IMR-90 (cell line): ENCODE measurements at regions not wholly inside any gene's neighbourhood (a gene's known extent, or its start where the extent isn't known, plus 50 kb on each side); places are given as distances from the start of the nearest gene placed in this dataset.
"Not testable (repeated sequence)": the region's sequence is repeated elsewhere in the genome, so short reads cannot be mapped to it uniquely, and the experiment has no call there.

Source experiments
- ATAC-seq: fragments of 200-7000 bp; cut with Tn5 transposase; 2 replicates; pipeline ENCODE4 v1.9.1; 2020; ENCODE audit warnings: low read depth, mild to moderate bottlenecking, moderate library complexity
- BruUV-seq: library from RNA; stranded (reverse); fragments of 400-500 nt; replicated peaks from 2 replicates; lab custom pipeline; 2021; lab: Mats Ljungman, UMichigan
- CTCF ChIA-PET: fragments of 300-600 bp; formaldehyde crosslinking; extraction: SDS; loops from one replicate; lab custom pipeline; 2021; ENCODE audit warnings: antibody characterized with exemption; lab: Yijun Ruan, JAX
- POLR2A ChIA-PET: fragments of 300-600 bp; sonication (Branson Sonifier 250); formaldehyde crosslinking; loops from one replicate; lab custom pipeline; 2022; ENCODE audit warnings: antibody characterized with exemption; ENCODE audit not compliant: unreplicated experiment; lab: Charles Lee
- DNase-seq: peaks from one replicate; pipeline ENCODE4 v3.0.0; 2013
- H2AFZ ChIP-seq: replicated peaks from 2 replicates; pipeline ENCODE3; 2013; ENCODE audit warnings: low read length, mild to moderate bottlenecking; ENCODE audit not compliant: poor library complexity
- H2AK5ac ChIP-seq: 2 replicates; pipeline ENCODE4 v1.6.1; 2013; ENCODE audit warnings: low read depth, low read length, inconsistent platforms
- H2AK9ac ChIP-seq: replicated peaks from 2 replicates; pipeline ENCODE3; 2013; ENCODE audit warnings: mild to moderate bottlenecking, low read depth, low read length, moderate library complexity; ENCODE audit not compliant: poor library complexity
- H2BK120ac ChIP-seq: 2 replicates; pipeline ENCODE4 v1.6.1; 2013; ENCODE audit warnings: low read depth, low read length, inconsistent platforms
- H2BK15ac ChIP-seq: 3 replicates; pipeline ENCODE4 v1.6.1; 2013; ENCODE audit warnings: low read depth, low read length, inconsistent platforms
- H2BK20ac ChIP-seq: 2 replicates; pipeline ENCODE4 v1.6.1; 2013; ENCODE audit warnings: low read depth, mild to moderate bottlenecking, inconsistent platforms, low read length, moderate library complexity
- H2BK5ac ChIP-seq: 2 replicates; pipeline ENCODE4 v1.6.1; 2013; ENCODE audit warnings: mild to moderate bottlenecking, low read depth, low read length, inconsistent platforms; ENCODE audit not compliant: poor library complexity, severe bottlenecking
- H3K14ac ChIP-seq: replicated peaks from 2 replicates; pipeline ENCODE4 v1.6.1; 2013; ENCODE audit warnings: low read depth, low read length, inconsistent platforms
- H3K18ac ChIP-seq: 2 replicates; pipeline ENCODE4 v1.6.1; 2013; ENCODE audit warnings: low read depth, low read length, control low read depth
- H3K23ac ChIP-seq: 2 replicates; pipeline ENCODE4 v1.6.1; 2013; ENCODE audit warnings: low read depth, low read length, inconsistent platforms
- H3K27ac ChIP-seq: 2 replicates; pipeline ENCODE4 v1.5.1; 2013; ENCODE audit warnings: mild to moderate bottlenecking, control low read depth, low read length; ENCODE audit not compliant: insufficient read depth
- H3K27me3 ChIP-seq: 2 replicates; pipeline ENCODE4 v1.6.1; 2013; ENCODE audit warnings: low read length; ENCODE audit not compliant: control insufficient read depth, insufficient read depth
- H3K36me3 ChIP-seq: 2 replicates; pipeline ENCODE4 v1.6.1; 2013; ENCODE audit warnings: low read length, mixed read lengths; ENCODE audit not compliant: control insufficient read depth, insufficient read depth
- H3K4ac ChIP-seq: 2 replicates; pipeline ENCODE4 v1.6.1; 2013; ENCODE audit warnings: low read depth, low read length, inconsistent platforms
- H3K4me1 ChIP-seq: 2 replicates; pipeline ENCODE4 v1.6.1; 2013; ENCODE audit warnings: low read length, mixed read lengths; ENCODE audit not compliant: control insufficient read depth, insufficient read depth
- H3K4me2 ChIP-seq: 2 replicates; pipeline ENCODE4 v1.6.1; 2013; ENCODE audit warnings: low read depth, mild to moderate bottlenecking, control low read depth, low read length, moderate library complexity
- H3K4me3 ChIP-seq: 2 replicates; pipeline ENCODE4 v1.5.1; 2013; ENCODE audit warnings: low read depth, mild to moderate bottlenecking, control low read depth, low read length, moderate library complexity; ENCODE audit not compliant: insufficient read depth
- H3K56ac ChIP-seq: 2 replicates; pipeline ENCODE4 v1.6.1; 2013; ENCODE audit warnings: low read length, inconsistent platforms; ENCODE audit not compliant: insufficient read depth; ENCODE audit errors: extremely low read depth
- H3K79me1 ChIP-seq, 2 experiments: 2 replicates each; pipeline ENCODE4 v1.6.1; 2013; ENCODE audit warnings: low read length in 2 of 2, inconsistent platforms in 1 of 2, low read depth in 1 of 2
- H3K9ac ChIP-seq: 2 replicates; pipeline ENCODE4 v1.6.1; 2013; ENCODE audit warnings: low read depth, low read length, control low read depth
- H3K9me1 ChIP-seq: 2 replicates; pipeline ENCODE4 v1.6.1; 2013; ENCODE audit warnings: low read length, inconsistent platforms; ENCODE audit not compliant: insufficient read depth
- H3K9me3 ChIP-seq: 2 replicates; pipeline ENCODE4 v1.6.1; 2013; ENCODE audit warnings: low read length; ENCODE audit not compliant: control insufficient read depth, insufficient read depth
- H4K20me1 ChIP-seq: 2 replicates; pipeline ENCODE4 v1.6.1; 2013; ENCODE audit warnings: low read length, inconsistent platforms; ENCODE audit not compliant: insufficient read depth
- H4K5ac ChIP-seq: 2 replicates; pipeline ENCODE4 v1.6.1; 2013; ENCODE audit warnings: mild to moderate bottlenecking, low read depth, low read length, control low read depth
- H4K8ac ChIP-seq, 2 experiments: 2 replicates each; pipeline ENCODE4 v1.6.1; 2013; ENCODE audit warnings: low read depth in 2 of 2, low read length in 2 of 2, control low read depth in 1 of 2, inconsistent platforms in 1 of 2
- H4K91ac ChIP-seq: 2 replicates; pipeline ENCODE4 v1.6.1; 2013; ENCODE audit warnings: low read depth, low read length, inconsistent platforms; ENCODE audit not compliant: insufficient read depth
- BHLHE40 ChIP-seq: fragments of 150-350 bp; IDR thresholded peaks from 2 replicates; pipeline ENCODE4 v1.6.1; 2016; ENCODE audit warnings: mild to moderate bottlenecking, low read depth, low read length
- NFE2L2 ChIP-seq: fragments of 150-350 bp; IDR thresholded peaks from 2 replicates; pipeline ENCODE4 v1.6.1; 2016; ENCODE audit warnings: low read depth, mild to moderate bottlenecking, low read length
- RAD21 ChIP-seq: IDR thresholded peaks from 2 replicates; pipeline ENCODE4 v1.6.1; 2012; ENCODE audit warnings: low read length, improper control_type of control experiment
- RCOR1 ChIP-seq: IDR thresholded peaks from 2 replicates; pipeline ENCODE4 v1.6.1; 2012; ENCODE audit warnings: mild to moderate bottlenecking, low read length, improper control_type of control experiment; ENCODE audit not compliant: insufficient replicate concordance
- WGBS, 2 experiments: methylation state at CpG; one replicate each; pipeline versions ENCODE4 v1.1.5 to v1.1.7; 2013; ENCODE audit warnings: missing lambda C conversion rate in 2 of 2; ENCODE audit not compliant: insufficient read length in 1 of 2; ENCODE audit errors: extremely low coverage in 2 of 2; 5-methylcytosine and 5-hydroxymethylcytosine counted together
- dilution Hi-C: fragments of 300-500 bp; cut with HindIII; formaldehyde crosslinking; loops from one replicate; pipeline ENCODE4 v1.14.3; 2018; ENCODE audit warnings: low sequenced_read_pairs; ENCODE audit not compliant: unreplicated experiment
- in situ Hi-C: fragments of 300-500 bp; cut with MboI; formaldehyde crosslinking; loops from 3 replicates; pipeline ENCODE4 v1.14.3; 2019; ENCODE audit warnings: low sequenced_read_pairs, inconsistent platforms, mixed read lengths
- intact Hi-C: fragments of 100-400 bp; cut with micrococcal nuclease; formaldehyde crosslinking; loops from 2 replicates; pipeline ENCODE4 v1.10.0; 2022
- TF ChIP-seq, protein P1 (sequence below): fragments of 150-350 bp; IDR thresholded peaks from 2 replicates; pipeline ENCODE4 v1.6.1; 2017; ENCODE audit warnings: mild to moderate bottlenecking, antibody characterized with exemption, low read length, low read depth

- ATAC-seq = no peak
- Histone ChIP-seq H2AFZ (no peak overlapping the region), H2AK5ac (no peak overlapping the region), H3K36me3 (no peaks in the 10 kb centered on the region), H4K8ac (no peak overlapping the region), H4K91ac (no peak overlapping the region), H3K4me1 (no peaks in the 10 kb centered on the region), H3K23ac (no peak overlapping the region), H2BK20ac (no peak overlapping the region), H3K9ac (no peak overlapping the region), H3K4me3 (no peak overlapping the region), H3K56ac (no peak overlapping the region), H2AK9ac (no peak overlapping the region), H4K20me1 (no peaks in the 10 kb centered on the region), H3K9me1 (no peaks in the 10 kb centered on the region), H2BK15ac (no peak overlapping the region), H2BK5ac (no peak overlapping the region), H2BK120ac (no peak overlapping the region), H3K27me3 (no peaks in the 10 kb centered on the region), H3K4ac (no peak overlapping the region), H3K9me3 (peaks cover 5% of the 10 kb centered on the region; the same call in 1 of the 2 replicates), H4K5ac (no peak overlapping the region), H3K14ac (no peak overlapping the region), H3K79me1 (no peaks in the 10 kb centered on the region), H3K4me2 (no peak overlapping the region), H3K27ac (no peak overlapping the region), H3K18ac (no peak overlapping the region)
- intact Hi-C loops = no loop called here
- TF ChIP-seq RAD21 (no peak), BHLHE40 (no peak), RCOR1 (no peak), NFE2L2 (no peak)
- TF ChIP-seq, protein P1, sequence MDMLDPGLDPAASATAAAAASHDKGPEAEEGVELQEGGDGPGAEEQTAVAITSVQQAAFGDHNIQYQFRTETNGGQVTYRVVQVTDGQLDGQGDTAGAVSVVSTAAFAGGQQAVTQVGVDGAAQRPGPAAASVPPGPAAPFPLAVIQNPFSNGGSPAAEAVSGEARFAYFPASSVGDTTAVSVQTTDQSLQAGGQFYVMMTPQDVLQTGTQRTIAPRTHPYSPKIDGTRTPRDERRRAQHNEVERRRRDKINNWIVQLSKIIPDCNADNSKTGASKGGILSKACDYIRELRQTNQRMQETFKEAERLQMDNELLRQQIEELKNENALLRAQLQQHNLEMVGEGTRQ = no peak
- no TSS peak for BruUV-seq
- dilution Hi-C loops = no loop called here
- DNase-seq = no peak
- POLR2A ChIA-PET = no interaction called here
- in situ Hi-C loops = no loop called here
- CTCF ChIA-PET = no interaction called here
Measured at GRCh38 chr2:153536115-153536514, 57.6 kb upstream of the RPRM start.

DNA sequence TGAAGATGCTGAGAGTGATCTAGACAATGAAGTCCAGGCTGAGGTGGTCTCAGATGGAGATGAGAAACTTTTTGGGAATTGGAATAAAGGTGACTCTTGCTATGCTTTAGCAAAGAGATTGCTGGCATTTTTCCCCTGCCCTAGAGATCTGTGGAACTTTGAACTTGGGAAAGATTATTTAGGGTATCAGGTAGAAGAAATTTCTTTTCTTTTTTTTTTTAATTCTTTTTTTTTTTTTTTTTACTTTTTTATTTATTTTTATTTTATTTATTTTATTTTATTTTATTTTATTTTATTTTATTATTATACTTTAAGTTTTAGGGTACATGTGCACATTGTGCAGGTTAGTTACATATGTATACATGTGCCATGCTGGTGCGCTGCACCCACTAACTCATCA, 59.5 kb upstream of the RPRM start:
- H3K9me1 ChIP-seq, H3K4ac ChIP-seq, H2AK9ac ChIP-seq, H3K23ac ChIP-seq, H4K20me1 ChIP-seq, ATAC-seq, H3K9ac ChIP-seq, H3K14ac ChIP-seq, intact Hi-C loops, H4K91ac ChIP-seq, dilution Hi-C loops, H3K56ac ChIP-seq, H2BK20ac ChIP-seq, in situ Hi-C loops, H3K4me2 ChIP-seq, H3K4me1 ChIP-seq, CTCF ChIA-PET, H3K9me3 ChIP-seq, H2BK15ac ChIP-seq, DNase-seq, H2BK5ac ChIP-seq, H2AFZ ChIP-seq, H2AK5ac ChIP-seq, POLR2A ChIA-PET, H2BK120ac ChIP-seq, H3K79me1 ChIP-seq, H3K27ac ChIP-seq, H3K18ac ChIP-seq, H4K8ac ChIP-seq, H3K36me3 ChIP-seq, H4K5ac ChIP-seq, H3K4me3 ChIP-seq, BruUV-seq, H3K27me3 ChIP-seq: not testable (repeated sequence)
- no CpG with 5 or more reads among the region's 1 CpG for WGBS, 2 experiments
